Frontal cortex (tissue), 3 donors: ENCODE measurements at regions not wholly inside any gene's neighbourhood (a gene's known extent, or its start where the extent isn't known, plus 50 kb on each side); places are given as distances from the start of the nearest gene placed in this dataset.
"Not testable (repeated sequence)": the region's sequence is repeated elsewhere in the genome, so short reads cannot be mapped to it uniquely, and the experiment has no call there.

Source experiments
- DNase-seq, 2 donors: peaks; one replicate each; pipeline ENCODE4 v3.0.0; 2012; ENCODE audit warnings: low spot score in 2 of 2
- FAIRE-seq: peaks from 2 replicates; lab custom pipeline; 2012; peaks lifted over from hg19 to GRCh38; lab: Jason Lieb, UNC
- donor health status: control.
- donor health status: control.
- donor health status: control.

DNA sequence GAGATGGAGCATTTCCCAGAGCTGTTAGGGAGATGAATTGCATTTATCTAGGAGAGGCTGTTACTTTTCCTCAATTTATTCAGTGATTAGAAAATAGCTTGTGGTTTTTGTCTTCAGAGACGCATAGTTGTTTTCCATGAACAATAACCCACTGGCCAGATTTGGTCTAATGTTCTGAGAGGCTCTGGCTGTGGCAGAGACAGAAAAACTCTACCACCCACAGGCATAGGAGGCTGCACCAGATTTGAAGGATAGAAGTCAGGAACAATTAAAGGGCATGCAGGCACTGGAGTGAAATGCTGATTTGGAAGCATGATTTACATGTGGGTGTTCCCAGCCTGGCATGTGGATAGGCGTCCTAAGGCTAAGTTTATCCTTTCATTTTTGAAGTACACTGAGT is 143.5 kb downstream of the NFKBIZ start:
- FAIRE-seq (no peak), DNase-seq (no peak)

DNA sequence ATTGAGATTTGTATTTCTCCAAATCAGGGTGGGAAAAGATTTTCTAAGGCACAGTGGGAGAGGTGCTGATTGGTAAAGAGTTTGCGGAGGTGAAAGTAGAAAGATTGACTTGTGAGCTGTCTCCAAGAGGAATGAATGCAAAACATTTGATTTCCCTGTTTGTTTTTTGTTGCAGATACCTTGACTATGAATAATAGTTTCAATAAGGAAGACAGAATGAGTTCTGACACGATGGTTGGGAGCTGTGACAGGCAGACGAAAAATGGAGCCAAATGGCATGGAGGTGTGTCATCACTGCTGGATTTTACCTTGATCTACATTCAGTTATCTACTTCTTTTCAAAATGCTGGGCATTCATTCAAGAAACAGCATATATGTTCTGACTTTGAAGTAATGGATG is 145.1 kb downstream of the NFKBIZ start:
- FAIRE-seq (no peak), DNase-seq (no peak)

GRCh38 chr3:101995371-101996046 is 146.2 kb downstream of the NFKBIZ start:
- FAIRE-seq (no peak), DNase-seq (no peak)

DNA sequence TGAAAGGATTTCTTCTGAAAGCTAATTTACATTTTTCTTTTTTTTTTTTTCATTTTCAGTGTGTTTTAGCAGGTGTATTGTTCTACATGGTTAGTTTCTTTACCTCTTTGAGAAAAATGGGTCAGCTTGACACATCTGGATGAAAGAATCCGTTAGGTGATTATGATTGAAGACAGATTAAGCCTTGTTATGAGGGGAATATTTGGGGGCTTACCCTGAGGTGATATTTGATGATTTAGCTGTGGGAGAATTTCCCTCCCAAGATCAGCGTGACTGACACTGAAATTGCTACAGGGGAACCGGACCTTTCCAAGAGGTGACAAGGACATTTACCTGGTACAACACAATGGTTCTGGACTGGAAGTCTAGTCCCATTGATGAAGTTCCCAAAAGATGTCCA is 147.5 kb downstream of the NFKBIZ start:
- DNase-seq = no peak
- no peak for FAIRE-seq

GRCh38 chr3:101998256-101998926 is 149.1 kb downstream of the NFKBIZ start:
- DNase-seq (no peak), FAIRE-seq (no peak)

DNA sequence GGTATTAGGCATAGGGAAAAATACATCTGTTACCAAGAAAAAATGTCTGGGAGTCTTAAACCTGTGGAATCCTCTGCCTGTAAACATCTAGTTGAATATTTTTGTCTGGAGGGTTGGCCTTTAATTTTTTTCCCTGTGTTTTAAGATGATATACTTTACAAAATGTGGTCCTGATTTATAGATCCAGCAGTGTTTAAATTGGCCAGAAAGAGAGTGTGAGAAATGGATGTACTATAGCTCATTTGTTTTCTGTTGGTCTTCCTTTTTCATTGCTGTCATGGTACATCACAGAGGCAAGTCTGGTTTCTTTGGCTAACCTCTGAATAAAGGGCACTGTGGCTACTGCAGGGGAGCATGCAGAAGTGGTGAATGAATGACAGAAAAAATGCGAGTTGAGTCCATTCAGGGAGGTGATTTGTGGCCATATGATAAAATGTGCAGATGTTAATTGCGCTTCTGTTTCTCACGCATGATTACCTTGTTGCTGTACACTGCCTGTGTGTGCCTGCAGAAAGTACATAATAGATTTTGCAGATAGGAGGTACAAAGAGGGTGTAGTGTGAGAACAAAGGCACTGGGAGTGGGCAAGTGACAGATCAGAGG is 150.0 kb downstream of the NFKBIZ start:
- no peak for FAIRE-seq
- DNase-seq = no peak

GRCh38 chr3:102000620-102001209 is 151.4 kb downstream of the NFKBIZ start:
- FAIRE-seq (no peak), DNase-seq (no peak)

DNA sequence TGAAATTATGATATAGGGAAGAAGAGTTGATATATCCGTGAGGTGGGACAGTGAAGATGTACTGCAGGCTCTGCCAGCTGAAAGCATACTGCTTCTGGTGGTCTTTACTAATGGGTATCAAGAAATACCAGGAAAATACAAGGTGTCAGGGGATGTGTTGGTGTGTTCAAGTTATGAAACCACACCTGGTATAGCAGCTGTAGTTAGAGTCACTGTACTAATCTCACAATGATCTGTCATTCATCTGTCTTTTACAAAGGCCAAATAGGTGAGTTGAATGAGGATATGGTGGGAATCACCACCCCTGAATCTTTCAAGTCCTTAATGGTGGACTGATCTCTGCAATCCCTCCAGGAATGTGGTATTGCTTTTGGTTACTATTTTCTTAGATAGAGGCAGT is 152.7 kb downstream of the NFKBIZ start:
- no peak for FAIRE-seq
- no peak for DNase-seq

- DNase-seq = no peak
- FAIRE-seq = no peak
Measured at GRCh38 chr3:102004561-102004960, 155.2 kb downstream of the NFKBIZ start.

- DNase-seq (no peak), FAIRE-seq (no peak)
Measured at GRCh38 chr3:102005551-102005950, 156.2 kb downstream of the NFKBIZ start.

- peak in 1 of 2 donors; percentile 5 for DNase-seq
- FAIRE-seq = no peak
Measured at GRCh38 chr3:102006812-102007485, 157.6 kb downstream of the NFKBIZ start.

DNA sequence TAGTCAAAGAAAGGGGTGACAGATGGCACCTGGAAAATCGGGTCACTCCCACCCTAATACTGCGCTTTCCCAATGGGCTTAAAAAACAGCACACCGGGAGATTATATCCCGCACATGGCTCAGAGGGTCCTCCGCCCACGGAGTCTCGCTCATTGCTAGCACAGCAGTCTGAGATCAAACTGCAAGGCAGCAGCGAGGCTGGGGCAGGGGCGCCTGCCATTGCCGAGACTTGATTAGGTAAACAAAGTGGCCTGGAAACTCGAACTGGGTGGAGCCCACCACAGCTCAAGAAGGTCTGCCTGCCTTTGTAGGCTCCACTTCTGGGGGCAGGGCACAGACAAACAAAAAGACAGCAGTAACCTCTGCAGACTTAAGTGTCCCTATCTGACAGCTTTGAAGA is 159.1 kb downstream of the NFKBIZ start:
- not testable (repeated sequence) for DNase-seq, FAIRE-seq

DNA sequence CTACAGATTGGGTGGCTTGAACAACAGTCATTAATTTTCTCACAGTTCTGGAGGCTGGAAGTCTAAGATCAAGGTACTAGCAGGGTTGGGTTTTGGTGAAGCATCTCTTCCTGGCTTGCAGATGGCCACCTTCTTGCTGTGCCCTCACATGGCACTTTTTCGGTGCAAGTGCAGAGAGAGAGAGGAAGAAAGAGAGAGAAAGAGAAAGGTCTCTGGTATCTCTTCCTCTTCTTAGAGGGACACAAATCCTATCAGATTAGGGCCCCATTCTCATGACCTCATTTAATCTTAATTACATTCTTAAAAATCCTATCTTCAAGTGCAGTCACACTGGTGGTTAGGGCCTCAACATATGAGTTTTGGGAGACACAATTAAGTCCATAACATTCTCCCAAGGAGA is 167.1 kb downstream of the NFKBIZ start:
- DNase-seq (no peak), FAIRE-seq (no peak)

GRCh38 chr3:102017784-102018183 is 168.5 kb downstream of the NFKBIZ start:
- FAIRE-seq (no peak), DNase-seq (no peak)

DNA sequence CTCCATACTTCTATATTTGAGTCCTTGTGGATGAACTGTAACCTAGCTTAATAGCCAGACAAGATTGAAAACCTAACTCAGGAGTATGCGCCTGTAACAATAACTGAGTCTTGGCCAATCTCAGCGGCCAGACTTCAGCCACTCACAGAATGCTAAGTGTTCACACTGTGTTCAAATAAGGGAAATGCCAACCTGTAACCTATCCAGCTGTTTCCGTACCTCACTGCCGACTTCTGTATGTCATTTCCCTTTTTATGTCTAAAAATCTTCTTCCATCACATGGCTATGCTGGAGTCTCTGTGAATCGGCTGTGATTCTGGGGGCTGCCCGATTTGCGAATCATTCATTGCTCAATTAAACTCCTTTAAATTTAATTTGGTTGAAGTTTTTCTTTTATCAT is 169.2 kb downstream of the NFKBIZ start:
- FAIRE-seq (no peak), DNase-seq (no peak)

DNA sequence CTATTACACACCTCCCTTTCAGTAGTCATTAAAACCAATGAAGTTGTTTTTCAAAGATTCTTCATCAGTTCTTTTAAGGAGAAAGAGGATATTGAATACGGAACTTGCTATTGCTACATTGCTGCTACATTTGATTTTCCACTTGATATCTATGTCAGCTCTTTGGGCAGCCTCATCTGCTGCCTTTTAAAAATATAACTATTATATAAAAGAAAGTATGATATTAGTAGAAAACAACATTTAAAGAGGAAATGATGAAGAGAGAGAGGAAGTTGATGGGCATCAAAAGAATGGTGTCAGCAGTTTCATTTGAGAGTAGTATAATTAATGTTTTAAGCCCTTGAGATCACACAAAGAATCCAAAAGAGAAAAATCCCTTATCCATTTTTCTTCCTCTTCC is 171.4 kb downstream of the NFKBIZ start:
- DNase-seq (no peak), FAIRE-seq (no peak)

- FAIRE-seq = no peak
- no peak for DNase-seq
Measured at GRCh38 chr3:102024270-102024904, 175.1 kb downstream of the NFKBIZ start.

DNA sequence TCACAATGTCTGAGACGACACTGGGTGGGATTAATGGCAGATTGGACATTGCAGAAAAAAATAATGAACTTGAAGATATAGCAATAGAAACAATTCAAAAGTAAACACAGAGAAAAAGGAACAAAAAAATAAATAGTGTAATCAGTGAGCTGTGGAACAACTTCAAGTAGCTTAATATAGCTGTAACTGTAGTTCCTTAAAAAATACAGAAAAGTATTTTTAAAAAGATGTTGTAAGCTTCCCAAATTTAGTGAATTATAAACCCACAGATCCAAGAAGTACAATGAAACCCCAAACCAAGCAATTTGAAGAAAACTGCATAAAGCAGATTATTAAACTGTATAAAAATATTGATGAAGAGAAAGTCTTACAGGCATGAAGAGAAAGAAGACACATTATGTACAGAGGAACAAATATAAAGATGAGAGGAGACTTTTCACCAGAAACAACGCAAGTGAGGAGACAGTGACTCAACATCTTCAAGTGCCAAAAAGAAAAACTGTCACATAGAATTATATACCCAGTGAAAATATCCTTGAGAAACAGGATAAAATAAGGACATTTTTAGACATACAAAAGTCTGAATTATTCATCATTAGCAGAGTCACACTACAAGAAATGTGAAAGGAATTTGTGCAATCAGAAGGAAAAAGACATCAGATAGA is 176.4 kb downstream of the NFKBIZ start:
- DNase-seq (no peak), FAIRE-seq (no peak)

- FAIRE-seq = no peak
- no peak for DNase-seq
Measured at GRCh38 chr3:102026656-102027055, 177.3 kb downstream of the NFKBIZ start.

GRCh38 chr3:102030661-102031060 is 181.3 kb downstream of the NFKBIZ start:
- DNase-seq = no peak
- FAIRE-seq = no peak
